ENCODE measurements at regions not wholly inside any gene's neighbourhood (a gene's known extent, or its start where the extent isn't known, plus 50 kb on each side); places are given as distances from the start of the nearest gene placed in this dataset.

DNA sequence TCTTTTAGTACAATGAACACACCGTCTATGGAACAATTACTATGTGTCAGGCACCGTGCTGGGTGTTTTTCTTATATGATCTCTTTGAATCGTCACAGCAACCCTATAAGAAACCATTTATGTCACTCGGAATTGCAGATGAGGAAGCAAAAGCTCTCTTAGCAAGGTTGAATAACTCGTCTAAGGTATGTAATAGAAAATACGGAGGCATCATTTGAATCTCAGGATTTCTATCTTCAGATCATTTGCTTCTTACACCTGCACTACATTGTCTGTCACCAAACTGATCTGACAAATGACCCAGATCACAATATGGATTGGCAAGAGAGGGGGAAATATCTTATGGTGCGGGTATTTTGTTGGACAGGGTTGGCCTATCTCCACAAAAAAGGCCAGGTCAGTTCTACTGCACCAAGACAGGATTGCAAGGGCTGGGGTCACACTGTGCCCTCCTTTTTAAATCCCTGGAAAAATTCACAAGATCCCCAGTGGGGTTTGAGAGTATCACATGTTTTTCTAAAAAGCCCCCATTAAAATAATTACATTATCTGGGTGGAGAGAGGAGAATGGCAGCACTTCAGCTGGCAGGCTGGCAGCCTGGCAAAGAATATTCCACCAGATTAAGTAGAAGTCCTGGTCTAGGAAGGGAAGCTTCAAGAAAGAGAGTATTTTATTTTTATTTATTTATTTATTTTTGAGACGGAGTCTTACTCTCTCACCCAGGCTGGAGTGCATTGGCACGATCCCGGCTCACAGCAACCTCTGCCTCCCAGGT lies 110.7 kb upstream of the CLMP start:
- no peak for TF ChIP-seq POLR2AphosphoS5 (IDR thresholded peaks at IDR 0.05)
- TF ChIP-seq, protein P1, sequence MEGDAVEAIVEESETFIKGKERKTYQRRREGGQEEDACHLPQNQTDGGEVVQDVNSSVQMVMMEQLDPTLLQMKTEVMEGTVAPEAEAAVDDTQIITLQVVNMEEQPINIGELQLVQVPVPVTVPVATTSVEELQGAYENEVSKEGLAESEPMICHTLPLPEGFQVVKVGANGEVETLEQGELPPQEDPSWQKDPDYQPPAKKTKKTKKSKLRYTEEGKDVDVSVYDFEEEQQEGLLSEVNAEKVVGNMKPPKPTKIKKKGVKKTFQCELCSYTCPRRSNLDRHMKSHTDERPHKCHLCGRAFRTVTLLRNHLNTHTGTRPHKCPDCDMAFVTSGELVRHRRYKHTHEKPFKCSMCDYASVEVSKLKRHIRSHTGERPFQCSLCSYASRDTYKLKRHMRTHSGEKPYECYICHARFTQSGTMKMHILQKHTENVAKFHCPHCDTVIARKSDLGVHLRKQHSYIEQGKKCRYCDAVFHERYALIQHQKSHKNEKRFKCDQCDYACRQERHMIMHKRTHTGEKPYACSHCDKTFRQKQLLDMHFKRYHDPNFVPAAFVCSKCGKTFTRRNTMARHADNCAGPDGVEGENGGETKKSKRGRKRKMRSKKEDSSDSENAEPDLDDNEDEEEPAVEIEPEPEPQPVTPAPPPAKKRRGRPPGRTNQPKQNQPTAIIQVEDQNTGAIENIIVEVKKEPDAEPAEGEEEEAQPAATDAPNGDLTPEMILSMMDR (IDR thresholded peaks at IDR 0.05), result no peak
- TF ChIP-seq POLR2A (IDR thresholded peaks at IDR 0.05), result no peak

All from prostate gland (tissue), 2 donors.